GM12892 (cell line): ENCODE measurements at regions not wholly inside any gene's neighbourhood (a gene's known extent, or its start where the extent isn't known, plus 50 kb on each side); places are given as distances from the start of the nearest gene placed in this dataset.

Source experiments
- POLR2A ChIP-seq: IDR thresholded peaks from 2 replicates; pipeline ENCODE4 v1.6.1; 2011; ENCODE audit warnings: low read depth, low read length, control low read depth
- TAF1 ChIP-seq: IDR thresholded peaks from 2 replicates; pipeline ENCODE4 v1.6.1; 2011; ENCODE audit warnings: low read depth, mild to moderate bottlenecking, control low read depth, low read length, borderline replicate concordance

DNA sequence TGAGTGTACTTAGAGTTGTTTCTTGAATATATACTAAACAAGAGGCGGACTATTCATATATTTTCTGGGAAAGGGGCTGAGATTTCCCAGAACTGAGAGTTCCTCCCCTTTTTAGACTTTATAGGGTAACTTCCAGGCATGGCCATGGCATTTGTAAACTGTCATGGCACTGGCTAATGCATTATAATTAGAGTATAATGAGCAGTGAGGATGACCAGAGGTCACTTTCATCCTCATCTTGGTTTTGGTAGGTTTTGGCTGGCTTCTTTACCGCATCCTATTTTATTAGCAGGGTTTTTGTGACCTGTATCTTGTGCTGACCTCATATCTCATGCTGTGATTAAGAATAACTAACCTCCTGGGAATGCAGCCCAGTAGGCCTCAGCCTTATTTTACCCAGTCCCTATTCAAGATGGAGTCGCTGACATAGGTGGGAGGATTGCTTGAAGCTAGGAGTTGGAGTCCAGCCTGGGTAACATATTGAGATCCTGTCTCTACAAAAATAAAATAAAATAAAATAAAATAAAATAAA is 91.4 kb downstream of the MOBP start:
- TF ChIP-seq TAF1: no peak
- no peak for TF ChIP-seq POLR2A
